SIG-M5 treated with dmso at 0.1 percent for 504 hours (cell line): ENCODE measurements at regions not wholly inside any gene's neighbourhood (a gene's known extent, or its start where the extent isn't known, plus 50 kb on each side); places are given as distances from the start of the nearest gene placed in this dataset.
A peak's percentile ranks its signal among the peaks of the same experiment; 100 is the strongest.

Experiments used
- DNase-seq: peaks from one replicate; lab custom pipeline; 2025; ENCODE audit not compliant: unreplicated experiment; lab: John Stamatoyannopoulos, UW

DNA sequence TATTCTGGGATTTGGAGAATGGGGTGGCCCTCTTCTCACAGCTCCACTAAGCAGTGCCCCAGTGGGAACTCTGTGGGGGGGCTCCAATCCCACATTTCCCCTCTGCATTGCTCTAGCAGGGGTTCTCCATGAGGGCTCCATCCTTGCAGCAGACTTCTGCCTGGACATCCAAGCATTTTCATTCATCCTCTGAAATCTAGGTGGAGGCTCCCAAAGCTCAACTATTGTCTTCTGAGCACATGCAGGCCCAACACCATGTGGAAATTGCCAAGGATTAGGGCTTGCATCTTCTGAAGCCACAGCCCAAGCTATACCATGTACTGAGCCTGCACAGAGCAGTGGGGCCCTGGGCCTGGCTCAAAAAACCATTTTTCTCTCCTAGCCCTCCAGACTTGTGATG is 162.4 kb upstream of the CWC22 start:
- DNase-seq, result no peak

DNA sequence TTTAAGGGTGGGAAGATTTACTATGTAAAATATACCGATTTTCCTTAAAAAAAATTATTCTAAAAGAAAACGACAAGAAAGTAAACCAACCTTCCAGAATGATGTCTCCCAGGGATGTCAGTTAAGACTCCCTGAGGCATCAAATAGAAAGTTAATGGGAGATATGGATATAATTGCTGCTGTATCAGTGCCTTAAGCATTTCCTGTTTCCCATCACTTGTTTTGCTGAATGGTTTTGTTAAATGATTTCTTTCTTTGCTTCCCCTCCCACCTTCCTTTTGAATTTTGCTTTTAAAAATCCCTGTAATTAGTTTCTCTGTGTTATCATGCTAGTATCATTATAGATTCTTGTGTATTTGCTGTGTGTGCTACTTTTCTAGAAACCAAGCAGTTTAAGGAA is 154.3 kb upstream of the CWC22 start:
- no peak for DNase-seq

GRCh38 chr2:180159921-180160320 is 152.8 kb upstream of the CWC22 start:
- no peak for DNase-seq

GRCh38 chr2:180158961-180159360 is 151.9 kb upstream of the CWC22 start:
- DNase-seq, result no peak

DNA sequence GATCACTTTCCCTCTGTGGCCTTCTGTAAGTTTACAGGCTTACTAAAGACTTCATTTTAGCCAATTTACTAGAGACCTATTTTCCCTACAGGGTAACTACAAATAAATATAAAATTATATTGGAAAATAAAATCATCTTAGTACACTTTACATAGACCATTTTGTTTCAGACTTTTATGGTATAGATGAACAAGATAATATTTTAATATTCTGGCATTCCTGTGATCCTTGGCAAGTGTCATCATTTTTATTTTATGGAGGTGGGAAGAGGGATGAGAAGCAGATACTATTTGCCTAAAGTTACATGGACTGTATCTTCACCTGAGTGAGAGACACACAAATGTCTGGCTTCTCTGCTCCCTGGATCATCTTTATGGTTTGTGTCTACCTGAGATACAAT is 149.6 kb upstream of the CWC22 start:
- no peak for DNase-seq

- no peak for DNase-seq
Observed at GRCh38 chr2:180150606-180151005, 143.5 kb upstream of the CWC22 start.

DNA sequence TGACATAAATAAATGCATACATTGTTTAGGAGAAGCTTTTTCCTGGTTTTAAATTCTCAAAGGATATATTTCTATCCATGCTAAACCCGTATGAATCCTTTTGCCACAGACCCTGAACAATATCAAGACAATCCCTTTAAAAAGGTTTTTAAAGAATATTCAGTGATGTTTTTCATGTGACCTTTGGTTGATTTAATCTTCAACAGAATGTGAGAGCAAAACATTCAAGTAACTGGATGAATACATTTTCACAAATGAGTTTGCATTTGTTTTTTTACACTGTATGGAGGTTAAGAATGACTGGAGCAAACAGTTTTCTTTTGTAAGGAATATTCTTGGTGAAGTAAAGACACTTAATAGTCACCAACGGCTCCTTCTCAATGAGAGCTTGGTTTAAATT is 139.4 kb upstream of the CWC22 start:
- no peak for DNase-seq

DNA sequence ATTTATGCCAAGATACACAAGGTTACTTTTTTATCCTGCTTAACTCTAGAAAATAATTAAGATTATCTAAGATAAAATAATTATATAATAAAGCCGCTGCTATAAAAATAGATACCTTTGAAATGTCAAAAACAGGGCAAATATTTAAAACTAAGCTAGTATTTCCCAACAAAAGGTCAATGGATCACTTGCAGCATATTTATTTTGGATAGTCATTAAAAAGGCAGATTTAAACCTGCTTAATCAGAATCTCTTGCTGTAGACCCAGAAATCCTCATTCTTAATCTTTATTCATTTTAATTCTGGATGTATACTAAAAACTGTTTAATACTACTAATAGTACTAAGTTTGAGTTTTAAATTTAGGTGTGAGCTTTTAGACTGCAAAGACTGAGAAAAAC is 139.0 kb upstream of the CWC22 start:
- DNase-seq, result no peak

GRCh38 chr2:180145163-180145562 is 138.1 kb upstream of the CWC22 start:
- DNase-seq, result no peak

GRCh38 chr2:180144338-180144813 is 137.3 kb upstream of the CWC22 start:
- no peak for DNase-seq

DNA sequence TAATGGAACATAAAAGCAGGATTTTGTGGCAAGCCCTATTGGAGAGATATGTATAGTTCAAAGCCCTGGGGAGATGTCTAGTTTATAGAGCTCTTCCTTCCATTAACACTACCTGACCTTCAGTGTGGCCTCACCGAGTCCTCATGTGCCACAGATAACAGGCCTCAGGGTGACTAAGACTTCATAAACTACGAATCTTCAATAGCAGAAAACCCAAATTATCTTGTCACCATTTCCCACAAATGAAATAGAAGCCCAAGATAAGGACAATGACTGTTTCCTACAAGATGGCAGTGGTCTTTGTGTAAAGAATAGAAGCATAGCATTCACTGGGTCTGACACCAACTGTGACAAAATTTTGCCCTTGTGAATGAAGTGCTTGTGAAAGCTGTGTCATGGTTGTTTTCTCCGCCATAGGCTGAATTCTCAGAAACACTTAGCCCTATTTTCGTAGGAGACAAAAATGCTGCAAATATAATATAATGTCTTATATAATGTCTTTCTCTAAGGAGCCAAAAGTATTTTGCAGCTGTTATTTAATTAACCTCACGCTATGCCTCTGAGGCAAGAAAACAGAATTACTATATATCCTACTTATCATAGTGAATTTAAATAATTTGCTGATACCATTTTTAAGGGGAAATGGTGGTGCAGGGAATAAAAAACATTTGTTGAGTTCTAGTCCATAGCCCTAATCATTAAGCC is 136.7 kb upstream of the CWC22 start:
- DNase-seq, result no peak

DNA sequence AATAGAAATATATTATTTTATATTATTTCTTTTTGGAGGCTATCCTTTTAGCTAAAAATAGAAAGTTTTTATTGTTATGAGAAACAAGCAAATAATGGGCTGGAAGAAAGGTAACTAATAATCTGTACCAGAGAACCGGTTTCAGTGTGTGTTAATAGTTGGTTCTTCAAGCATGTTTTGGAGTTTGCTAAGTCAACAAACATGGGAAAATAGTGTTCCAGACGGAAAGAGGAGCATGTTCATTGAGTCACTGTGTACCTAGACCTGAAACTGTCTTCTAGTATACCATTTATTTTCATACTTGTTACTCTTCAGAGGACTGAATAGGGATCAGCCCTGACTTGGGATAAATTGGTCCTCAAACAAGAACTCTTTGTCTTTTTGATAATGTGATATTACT is 134.5 kb upstream of the CWC22 start:
- no peak for DNase-seq

GRCh38 chr2:180133736-180134135 is 126.6 kb upstream of the CWC22 start:
- DNase-seq, result no peak

- DNase-seq, result no peak
Observed at GRCh38 chr2:180130403-180130802, 123.3 kb upstream of the CWC22 start.

GRCh38 chr2:180128861-180129260 is 121.8 kb upstream of the CWC22 start:
- DNase-seq, result no peak

GRCh38 chr2:180125245-180125962 is 118.3 kb upstream of the CWC22 start:
- DNase-seq, result peak; percentile 89

GRCh38 chr2:180124273-180125139 is 117.4 kb upstream of the CWC22 start:
- peak; percentile 58 for DNase-seq

- DNase-seq, result no peak
Observed at GRCh38 chr2:180122874-180123273, 115.8 kb upstream of the CWC22 start.

GRCh38 chr2:180115675-180116074 is 108.6 kb upstream of the CWC22 start:
- DNase-seq, result no peak

- DNase-seq, result no peak
Observed at GRCh38 chr2:180115269-180115668, 108.2 kb upstream of the CWC22 start.

DNA sequence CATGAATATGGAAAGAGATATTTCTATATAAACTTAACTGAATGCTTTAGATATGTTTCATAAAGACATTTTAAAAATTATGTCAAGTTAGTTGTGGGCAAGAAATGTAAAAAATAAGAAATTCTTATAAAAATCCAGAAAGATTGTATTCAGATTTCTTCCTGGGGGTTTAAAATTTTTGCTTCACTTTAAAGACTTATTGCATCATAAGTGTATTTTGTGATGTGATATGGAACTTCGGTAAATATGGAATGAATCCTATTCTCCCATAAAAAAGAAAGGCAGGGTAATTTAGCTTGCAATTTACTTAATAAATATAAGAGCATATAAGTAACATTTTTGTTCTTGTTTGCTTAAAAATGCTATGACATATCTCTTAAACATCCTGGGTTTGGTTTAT is 104.8 kb upstream of the CWC22 start:
- DNase-seq, result no peak

DNA sequence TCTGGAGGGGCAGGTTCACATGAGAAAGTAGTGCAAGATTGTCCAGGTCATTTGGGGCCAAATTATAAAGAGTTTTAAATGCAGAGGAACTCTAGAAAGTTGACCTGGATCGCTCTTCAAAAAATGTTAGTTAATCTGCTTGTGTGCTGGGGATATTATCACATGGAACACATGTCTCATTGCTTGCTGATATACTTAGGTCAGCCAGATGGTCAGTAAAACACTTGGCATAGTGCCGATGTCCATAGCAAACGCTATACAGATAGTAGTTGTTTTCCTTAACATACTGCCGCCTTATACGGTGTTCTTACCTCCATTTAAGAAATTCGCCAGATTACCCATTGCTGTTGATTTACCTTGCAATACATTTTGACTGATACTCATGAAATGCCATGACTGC is 103.4 kb upstream of the CWC22 start:
- no peak for DNase-seq
